Upper lobe of right lung (tissue), 1 donor: ENCODE measurements at regions not wholly inside any gene's neighbourhood (a gene's known extent, or its start where the extent isn't known, plus 50 kb on each side); places are given as distances from the start of the nearest gene placed in this dataset.

Experiments
- ATAC-seq: fragments of 200-7000 bp; cut with Tn5 transposase; one replicate; pipeline ENCODE4 v1.9.1; 2020; ENCODE audit warnings: mild to moderate bottlenecking, moderate library complexity
- DNase-seq: peaks from one replicate; pipeline ENCODE4 v3.0.0-alpha.2; 2020
- H3K27ac ChIP-seq: fragments of 200-600 bp; one replicate; pipeline ENCODE4 v1.8.0; 2022
- H3K27me3 ChIP-seq: fragments of 200-600 bp; one replicate; pipeline ENCODE4 v1.8.0; 2022; ENCODE audit warnings: mild to moderate bottlenecking
- H3K36me3 ChIP-seq: fragments of 200-600 bp; one replicate; pipeline ENCODE4 v1.8.0; 2022
- H3K4me1 ChIP-seq: fragments of 200-600 bp; one replicate; pipeline ENCODE4 v1.8.0; 2022
- H3K4me3 ChIP-seq: fragments of 200-600 bp; one replicate; pipeline ENCODE4 v1.8.0; 2022; ENCODE audit warnings: mild to moderate bottlenecking
- H3K9me3 ChIP-seq: fragments of 200-600 bp; one replicate; pipeline ENCODE4 v1.8.0; 2022
- intact Hi-C: fragments of 100-400 bp; cut with DNase I; formaldehyde crosslinking; loops from one replicate; pipeline ENCODE4 v1.11.0; 2022
- TF ChIP-seq, protein P1 (sequence below): fragments of 200-600 bp; IDR thresholded peaks from one replicate; pipeline ENCODE4 v1.8.0; 2022; ENCODE audit warnings: antibody characterized with exemption
- donor health status: DM: no; HTN: yes; CAD: no; lungs with severe emphysema.

DNA sequence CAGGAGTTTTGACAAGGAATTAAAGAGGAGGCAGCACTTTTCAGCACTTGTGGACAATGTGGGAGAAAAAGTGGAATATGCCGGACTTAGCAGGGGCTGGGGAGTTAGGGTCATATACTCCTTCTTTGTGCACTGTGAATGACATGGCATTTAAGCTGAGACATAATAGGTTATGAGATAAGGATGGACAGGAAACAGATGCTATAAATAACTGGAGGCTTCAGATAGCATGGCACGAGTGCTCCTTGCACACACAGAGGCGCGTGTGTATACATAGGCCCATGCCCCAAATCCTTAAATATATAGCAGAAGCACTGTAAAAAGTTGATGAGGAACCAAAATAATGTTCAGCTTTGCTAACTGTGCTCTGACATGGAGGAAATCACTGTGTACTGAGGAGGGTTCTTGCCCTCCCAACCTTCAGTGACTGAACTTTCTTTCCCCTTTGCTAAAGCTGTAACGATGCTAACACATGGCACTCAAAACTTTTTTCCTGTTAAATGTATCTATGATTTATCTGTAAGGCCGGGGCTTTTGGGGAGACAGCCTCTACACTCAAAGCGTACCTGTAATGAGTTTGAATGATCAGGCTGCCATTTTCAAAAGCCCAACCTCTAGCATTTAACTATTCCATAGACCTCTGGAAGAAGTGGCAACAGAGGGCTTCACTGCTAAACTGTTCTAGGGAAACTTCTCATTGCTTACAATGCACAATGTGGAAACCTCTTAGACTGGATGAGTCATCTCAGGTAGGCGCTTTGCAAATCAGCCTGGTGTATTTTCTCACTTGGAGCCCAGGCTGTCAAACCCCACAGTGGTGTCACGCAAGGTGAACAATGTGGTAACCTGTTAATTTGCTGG is 784.6 kb downstream of the NR2F2 start:
- TF ChIP-seq, protein P1, sequence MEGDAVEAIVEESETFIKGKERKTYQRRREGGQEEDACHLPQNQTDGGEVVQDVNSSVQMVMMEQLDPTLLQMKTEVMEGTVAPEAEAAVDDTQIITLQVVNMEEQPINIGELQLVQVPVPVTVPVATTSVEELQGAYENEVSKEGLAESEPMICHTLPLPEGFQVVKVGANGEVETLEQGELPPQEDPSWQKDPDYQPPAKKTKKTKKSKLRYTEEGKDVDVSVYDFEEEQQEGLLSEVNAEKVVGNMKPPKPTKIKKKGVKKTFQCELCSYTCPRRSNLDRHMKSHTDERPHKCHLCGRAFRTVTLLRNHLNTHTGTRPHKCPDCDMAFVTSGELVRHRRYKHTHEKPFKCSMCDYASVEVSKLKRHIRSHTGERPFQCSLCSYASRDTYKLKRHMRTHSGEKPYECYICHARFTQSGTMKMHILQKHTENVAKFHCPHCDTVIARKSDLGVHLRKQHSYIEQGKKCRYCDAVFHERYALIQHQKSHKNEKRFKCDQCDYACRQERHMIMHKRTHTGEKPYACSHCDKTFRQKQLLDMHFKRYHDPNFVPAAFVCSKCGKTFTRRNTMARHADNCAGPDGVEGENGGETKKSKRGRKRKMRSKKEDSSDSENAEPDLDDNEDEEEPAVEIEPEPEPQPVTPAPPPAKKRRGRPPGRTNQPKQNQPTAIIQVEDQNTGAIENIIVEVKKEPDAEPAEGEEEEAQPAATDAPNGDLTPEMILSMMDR, result no peak
- Histone ChIP-seq H3K27ac (no peak overlapping the region), H3K36me3 (no peaks in the 10 kb centered on the region), H3K4me3 (no peak overlapping the region), H3K9me3 (no peaks in the 10 kb centered on the region), H3K4me1 (no peaks in the 10 kb centered on the region), H3K27me3 (no peaks in the 10 kb centered on the region)
- intact Hi-C loops, result no loop called here
- ATAC-seq (no peak), DNase-seq (no peak)

DNA sequence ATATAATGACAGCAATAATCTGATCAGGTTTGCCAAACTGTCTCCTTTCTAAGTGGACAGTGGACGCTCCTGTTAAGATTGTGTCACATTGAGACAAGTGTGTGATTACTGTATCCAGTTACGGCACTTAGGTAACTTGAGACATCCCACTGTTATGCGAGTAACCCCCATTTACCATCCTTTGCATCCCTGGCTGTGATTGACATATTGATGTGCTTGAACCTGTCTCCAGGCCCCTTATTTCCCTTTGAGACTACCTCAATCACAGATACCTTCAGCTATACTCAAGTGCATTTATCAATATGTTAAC is 785.2 kb downstream of the NR2F2 start:
- Histone ChIP-seq H3K27ac (no peak overlapping the region), H3K4me3 (no peak overlapping the region), H3K36me3 (no peaks in the 10 kb centered on the region), H3K9me3 (no peaks in the 10 kb centered on the region), H3K4me1 (no peaks in the 10 kb centered on the region), H3K27me3 (no peaks in the 10 kb centered on the region)
- DNase-seq (no peak), ATAC-seq (no peak)
- intact Hi-C loops, result no loop called here
- TF ChIP-seq, protein P1, result no peak

DNA sequence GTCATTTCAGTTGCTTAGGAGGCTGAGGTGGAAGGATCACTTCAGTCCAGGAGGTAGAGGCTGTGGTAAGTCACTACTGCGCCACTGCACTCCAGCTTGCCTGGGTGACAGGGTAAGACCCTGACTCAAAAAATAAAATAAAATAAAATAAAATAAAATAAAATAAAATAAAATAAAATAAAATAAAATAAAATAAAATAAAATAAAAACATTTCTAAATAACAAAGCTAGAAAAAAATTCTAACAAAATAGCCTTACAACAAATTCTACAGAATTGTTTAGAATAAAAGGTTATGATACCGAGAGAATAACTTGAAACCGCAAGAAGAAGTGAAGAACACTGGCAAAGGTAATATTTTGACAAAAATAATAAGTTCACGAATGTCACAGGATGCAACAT is 794.3 kb downstream of the NR2F2 start:
- Histone ChIP-seq H3K36me3 (no peaks in the 10 kb centered on the region), H3K4me1 (no peaks in the 10 kb centered on the region), H3K4me3 (no peak overlapping the region), H3K9me3 (peaks cover 3% of the 10 kb centered on the region), H3K27ac (no peak overlapping the region), H3K27me3 (no peaks in the 10 kb centered on the region)
- ATAC-seq, result no peak
- intact Hi-C loops, result no loop called here
- no peak for DNase-seq
- TF ChIP-seq, protein P1, result no peak

DNA sequence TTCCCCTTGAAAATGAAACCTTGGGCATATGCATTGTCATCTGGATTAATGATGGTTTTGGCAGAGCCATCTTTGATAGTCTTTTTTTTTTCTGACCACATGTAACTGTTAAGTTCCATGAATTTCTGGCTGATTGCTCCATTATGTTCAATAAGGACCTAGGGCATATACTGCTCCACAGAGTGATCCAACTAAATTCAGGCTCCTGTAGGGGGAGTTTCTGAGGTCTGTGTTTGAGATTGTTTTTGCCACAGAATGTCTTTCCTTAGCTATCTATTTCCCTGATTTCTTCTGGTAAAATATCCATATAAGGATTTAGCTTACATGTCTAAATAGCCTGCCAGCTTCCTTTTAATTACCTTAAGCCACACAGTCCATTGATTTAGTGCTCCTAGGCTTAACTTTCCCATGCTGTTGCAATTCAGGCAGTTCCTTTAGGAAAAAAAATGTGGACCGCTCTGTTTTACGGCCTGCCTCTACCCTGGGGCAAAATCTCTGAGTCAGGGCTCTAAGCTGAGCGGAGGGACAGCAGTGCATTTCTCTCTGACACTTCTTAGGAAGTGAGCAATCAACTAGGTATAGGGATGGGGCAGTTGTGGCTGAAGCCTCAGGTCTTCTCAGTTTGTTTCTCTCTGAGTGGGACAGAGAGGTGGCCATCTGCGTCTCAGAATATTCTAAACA is 796.2 kb downstream of the NR2F2 start:
- no peaks in the 10 kb centered on the region for H3K4me1 ChIP-seq
- H3K9me3 ChIP-seq, result peaks cover 3% of the 10 kb centered on the region
- DNase-seq (no peak), ATAC-seq (no peak)
- H3K36me3 ChIP-seq, result no peaks in the 10 kb centered on the region
- H3K27ac ChIP-seq, result no peak overlapping the region
- TF ChIP-seq, protein P1, result no peak
- H3K27me3 ChIP-seq, result no peaks in the 10 kb centered on the region
- intact Hi-C loops, result no loop called here
- no peak overlapping the region for H3K4me3 ChIP-seq

DNA sequence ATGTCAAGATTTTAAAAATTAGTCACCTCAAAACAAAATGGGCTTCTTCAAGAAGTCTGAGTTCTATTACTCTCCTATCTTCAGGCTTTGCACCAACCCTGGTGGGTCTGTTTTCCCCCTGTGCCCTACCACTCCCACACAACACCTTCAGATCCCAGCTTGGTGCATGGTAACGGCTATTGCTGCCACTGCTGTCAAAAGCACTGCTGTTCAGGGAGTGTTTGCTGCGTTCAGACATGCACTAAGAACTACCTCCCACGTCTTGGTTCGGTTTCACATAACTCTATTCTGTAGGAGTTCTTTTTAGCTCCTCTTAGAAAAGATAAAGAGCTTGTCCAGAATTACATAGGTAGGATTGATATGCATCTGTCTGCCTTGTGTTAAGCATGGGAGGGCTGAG is 799.2 kb downstream of the NR2F2 start:
- no peaks in the 10 kb centered on the region for H3K36me3 ChIP-seq
- ATAC-seq (no peak), DNase-seq (no peak)
- H3K4me1 ChIP-seq, result no peaks in the 10 kb centered on the region
- no peaks in the 10 kb centered on the region for H3K27me3 ChIP-seq
- H3K27ac ChIP-seq, result no peak overlapping the region
- intact Hi-C loops, result no loop called here
- H3K9me3 ChIP-seq, result no peaks in the 10 kb centered on the region
- no peak overlapping the region for H3K4me3 ChIP-seq
- TF ChIP-seq, protein P1, result no peak
